ENCODE measurements at regions not wholly inside any gene's neighbourhood (a gene's known extent, or its start where the extent isn't known, plus 50 kb on each side); places are given as distances from the start of the nearest gene placed in this dataset.

GRCh38 chr2:126774761-126775160, 118.8 kb downstream of the GYPC start:
- TF ChIP-seq CTCF (conservative IDR thresholded peaks at IDR 0.05) (no peak), EZH2 (IDR thresholded peaks at IDR 0.05; ENCODE audit: low read depth) (no peak)

Data from PC-9 (cell line).